Neural cell (in vitro differentiated cells): ENCODE measurements at regions not wholly inside any gene's neighbourhood (a gene's known extent, or its start where the extent isn't known, plus 50 kb on each side); places are given as distances from the start of the nearest gene placed in this dataset.

Source experiments
- CTCF ChIP-seq: fragments of 450-650 bp; IDR thresholded peaks from 2 replicates; pipeline ENCODE4 v1.5.1; 2014; ENCODE audit warnings: antibody characterized with exemption, mild to moderate bottlenecking, moderate library complexity; ENCODE audit not compliant: poor library complexity, severe bottlenecking
- EP300 ChIP-seq: fragments of 450-650 bp; conservative IDR thresholded peaks from 2 replicates; pipeline ENCODE4 v1.6.1; 2014; ENCODE audit warnings: antibody characterized with exemption, mild to moderate bottlenecking, moderate library complexity; ENCODE audit not compliant: poor library complexity, severe bottlenecking
- POLR2AphosphoS5 ChIP-seq: IDR thresholded peaks from 2 replicates; pipeline ENCODE4 v1.6.1; 2012
- RAD21 ChIP-seq: fragments of 450-650 bp; conservative IDR thresholded peaks from 2 replicates; pipeline ENCODE4 v1.6.1; 2014; ENCODE audit warnings: antibody characterized with exemption, mild to moderate bottlenecking, moderate library complexity

GRCh38 chr16:86448306-86448890 is 61.9 kb upstream of the FOXF1 start:
- TF ChIP-seq CTCF (no peak), RAD21 (no peak), EP300 (no peak), POLR2AphosphoS5 (no peak)
